ENCODE measurements at regions not wholly inside any gene's neighbourhood (a gene's known extent, or its start where the extent isn't known, plus 50 kb on each side); places are given as distances from the start of the nearest gene placed in this dataset.
"Not testable (repeated sequence)": the region's sequence is repeated elsewhere in the genome, so short reads cannot be mapped to it uniquely, and the experiment has no call there.

- H3K4me3 ChIP-seq (ENCODE audit: control insufficient read depth, low read depth, low read length): no peak overlapping the region
- no peak for TF ChIP-seq CTCF (conservative IDR thresholded peaks at IDR 0.05; ENCODE audit: control insufficient read depth, insufficient read depth, low read depth, low read length)
Observed at GRCh38 chr12:33734871-33735270, 287.4 kb upstream of the ALG10 start.

DNA sequence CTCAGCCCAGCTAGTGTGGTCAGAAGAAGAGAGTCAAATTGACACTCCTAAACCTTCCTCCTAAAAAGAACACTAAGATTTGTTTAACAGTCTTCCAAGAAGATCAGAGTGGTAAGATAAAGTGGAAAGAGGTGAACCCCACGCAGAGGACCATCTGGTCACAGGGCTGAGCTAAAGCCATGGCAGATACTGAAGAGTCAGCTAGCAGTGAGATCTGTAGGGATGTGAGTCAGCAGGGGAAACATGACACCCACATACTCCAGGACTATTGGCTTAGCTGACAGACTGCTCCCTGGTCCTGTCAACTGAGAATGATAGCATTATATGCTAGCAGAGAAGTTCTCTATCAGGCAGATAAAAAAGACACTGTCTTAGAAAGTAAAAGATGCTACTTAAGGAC is 269.4 kb upstream of the ALG10 start:
- no peak for DNase-seq (ENCODE audit: low read depth)
- TF ChIP-seq CTCF (conservative IDR thresholded peaks at IDR 0.05; ENCODE audit: control insufficient read depth, insufficient read depth, low read depth, low read length): no peak
- H3K4me3 ChIP-seq (ENCODE audit: control insufficient read depth, low read depth, low read length): no peak overlapping the region

More at GRCh38 chr12:33734871-33735270, 287.4 kb upstream of the ALG10 start:
- no peak for DNase-seq (ENCODE audit: low read depth)

GRCh38 chr12:33757701-33758100 is 264.6 kb upstream of the ALG10 start:
- H3K4me3 ChIP-seq (ENCODE audit: control insufficient read depth, low read depth, low read length): no peak overlapping the region
- no peak for DNase-seq (ENCODE audit: low read depth)
- no peak for TF ChIP-seq CTCF (conservative IDR thresholded peaks at IDR 0.05; ENCODE audit: control insufficient read depth, insufficient read depth, low read depth, low read length)

DNA sequence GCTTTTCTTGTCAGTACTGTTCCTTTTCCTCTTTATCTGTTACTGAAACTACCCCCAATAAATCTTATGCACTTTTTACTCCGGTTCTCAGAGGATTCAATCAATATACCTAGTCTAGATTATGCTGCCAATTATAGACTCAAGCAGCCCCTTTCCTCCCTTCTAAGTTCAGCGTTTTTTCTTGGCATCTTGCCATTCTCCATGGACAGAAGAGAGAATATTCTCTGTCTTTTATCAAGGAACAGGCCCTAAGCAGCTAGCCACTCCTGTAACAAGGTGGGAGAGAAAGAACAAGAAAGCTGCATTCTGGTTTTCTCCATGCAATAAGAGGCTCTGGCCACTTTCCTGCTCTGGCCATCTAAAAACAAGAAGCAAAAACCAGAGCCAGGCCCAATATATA is 263.0 kb upstream of the ALG10 start:
- DNase-seq (ENCODE audit: low read depth): no peak
- H3K4me3 ChIP-seq (ENCODE audit: control insufficient read depth, low read depth, low read length): no peak overlapping the region
- TF ChIP-seq CTCF (conservative IDR thresholded peaks at IDR 0.05; ENCODE audit: control insufficient read depth, insufficient read depth, low read depth, low read length): no peak

DNA sequence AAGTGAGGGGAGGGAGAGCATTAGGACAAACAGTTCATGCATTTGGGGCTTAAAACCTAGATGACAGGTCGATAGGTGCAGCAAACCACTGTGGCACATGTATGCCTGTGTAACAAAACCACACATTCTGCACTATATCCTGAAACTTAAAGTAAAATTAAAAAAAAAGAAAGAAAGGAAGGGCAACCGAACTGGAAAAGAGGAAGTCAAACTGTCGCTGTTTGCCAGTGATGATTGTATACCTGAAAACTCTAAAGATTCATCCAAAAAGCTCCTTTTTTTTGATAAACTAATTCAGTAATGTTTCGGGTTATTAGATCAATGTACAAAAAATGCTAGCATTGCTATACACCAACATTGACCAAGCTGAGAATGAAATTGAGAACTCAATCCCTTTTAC is 259.0 kb upstream of the ALG10 start:
- DNase-seq (ENCODE audit: low read depth): no peak
- no peak for TF ChIP-seq CTCF (conservative IDR thresholded peaks at IDR 0.05; ENCODE audit: control insufficient read depth, insufficient read depth, low read depth, low read length)
- no peak overlapping the region for H3K4me3 ChIP-seq (ENCODE audit: control insufficient read depth, low read depth, low read length)

DNA sequence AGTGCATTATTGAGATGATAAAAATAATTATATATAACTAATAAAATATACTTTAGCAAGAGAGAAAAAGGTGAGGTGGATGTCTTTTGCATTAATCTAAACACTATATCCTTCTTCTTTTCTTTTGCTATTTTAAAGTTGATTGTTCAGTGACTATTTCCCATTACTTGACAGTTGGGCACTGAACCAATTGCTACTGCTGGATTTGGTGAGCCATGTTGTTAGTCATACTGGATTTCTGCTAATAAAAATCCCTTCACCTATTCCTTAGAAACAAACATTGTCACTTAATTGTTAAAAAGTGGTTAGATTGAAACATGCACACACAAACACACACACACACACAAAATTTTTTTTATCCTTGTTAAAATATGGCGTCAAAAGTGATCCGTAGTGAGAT is 251.6 kb upstream of the ALG10 start:
- DNase-seq (ENCODE audit: low read depth): no peak
- no peak overlapping the region for H3K4me3 ChIP-seq (ENCODE audit: control insufficient read depth, low read depth, low read length)
- TF ChIP-seq CTCF (conservative IDR thresholded peaks at IDR 0.05; ENCODE audit: control insufficient read depth, insufficient read depth, low read depth, low read length): no peak

GRCh38 chr12:33771889-33772288 is 250.4 kb upstream of the ALG10 start:
- TF ChIP-seq CTCF (conservative IDR thresholded peaks at IDR 0.05; ENCODE audit: control insufficient read depth, insufficient read depth, low read depth, low read length): no peak

DNA sequence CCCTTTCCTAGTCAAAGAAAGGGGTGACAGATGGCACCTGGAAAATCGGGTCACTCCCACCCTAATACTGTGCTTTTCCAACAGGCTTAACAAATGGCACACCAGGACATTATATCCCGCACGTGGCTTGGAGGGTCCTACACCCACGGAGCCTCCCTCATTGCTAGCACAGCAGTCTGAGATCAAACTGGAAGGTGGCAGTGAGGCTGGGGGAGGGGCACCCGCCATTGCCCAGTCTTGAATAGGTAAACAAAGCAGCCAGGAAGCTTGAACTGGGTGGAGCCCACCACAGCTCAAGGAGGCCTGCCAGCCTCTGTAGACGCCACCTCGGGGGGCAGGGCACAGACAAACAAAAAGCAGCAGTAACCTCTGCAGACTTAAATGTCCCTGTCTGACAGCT is 249.2 kb upstream of the ALG10 start:
- not testable (repeated sequence) for DNase-seq (ENCODE audit: low read depth); H3K4me3 ChIP-seq (ENCODE audit: control insufficient read depth, low read depth, low read length)

More at GRCh38 chr12:33771889-33772288, 250.4 kb upstream of the ALG10 start:
- no peak for DNase-seq (ENCODE audit: low read depth)
- H3K4me3 ChIP-seq (ENCODE audit: control insufficient read depth, low read depth, low read length): no peak overlapping the region

Data from fibroblast of mammary gland (primary cell).